GM23338 (cell line): ENCODE measurements at regions not wholly inside any gene's neighbourhood (a gene's known extent, or its start where the extent isn't known, plus 50 kb on each side); places are given as distances from the start of the nearest gene placed in this dataset.

Experiments
- ATAC-seq: fragments of 200-7000 bp; cut with Tn5 transposase; 3 replicates; pipeline ENCODE4 v1.9.1; 2020
- DNase-seq: peaks from one replicate; pipeline ENCODE4 v3.0.0-alpha.2; 2015; ENCODE audit warnings: low spot score
- H2AFZ ChIP-seq: fragments of 200-600 bp; sonication (generic); 2 replicates; pipeline ENCODE4 v1.8.0; 2016; ENCODE audit warnings: antibody characterized with exemption, mild to moderate bottlenecking, moderate library complexity
- H3F3A ChIP-seq: fragments of 200-600 bp; sonication (generic); replicated peaks from 2 replicates; pipeline ENCODE4 v1.8.0; 2017; ENCODE audit warnings: antibody characterized with exemption, mixed run types, low read depth
- H3K27ac ChIP-seq: fragments of 200-600 bp; sonication (generic); 2 replicates; pipeline ENCODE4 v1.6.1; 2016; ENCODE audit warnings: low read depth
- H3K27me3 ChIP-seq: fragments of 200-600 bp; sonication (generic); 2 replicates; pipeline ENCODE4 v1.8.0; 2016; ENCODE audit warnings: mild to moderate bottlenecking, mixed run types, moderate library complexity; ENCODE audit not compliant: insufficient read depth
- H3K36me3 ChIP-seq: fragments of 200-600 bp; sonication (generic); 2 replicates; pipeline ENCODE4 v1.8.0; 2016; ENCODE audit warnings: mild to moderate bottlenecking; ENCODE audit not compliant: insufficient read depth
- H3K4me1 ChIP-seq: fragments of 200-600 bp; sonication (generic); 2 replicates; pipeline ENCODE4 v1.8.0; 2016; ENCODE audit warnings: mild to moderate bottlenecking, moderate library complexity; ENCODE audit not compliant: insufficient read depth
- H3K4me2 ChIP-seq: fragments of 200-600 bp; sonication (generic); 2 replicates; pipeline ENCODE4 v1.7.1; 2017; ENCODE audit warnings: mixed run types
- H3K4me3 ChIP-seq: fragments of 200-600 bp; sonication (generic); 2 replicates; pipeline ENCODE4 v1.6.1; 2016; ENCODE audit warnings: mixed run types
- H3K79me2 ChIP-seq: fragments of 200-600 bp; sonication (generic); replicated peaks from 2 replicates; pipeline ENCODE4 v1.8.0; 2017; ENCODE audit warnings: mild to moderate bottlenecking; ENCODE audit not compliant: insufficient read depth
- H3K9me2 ChIP-seq: fragments of 200-600 bp; sonication (generic); 2 replicates; pipeline ENCODE4 v1.8.0; 2017; ENCODE audit not compliant: insufficient read depth
- H4K20me1 ChIP-seq: fragments of 200-600 bp; sonication (generic); replicated peaks from 2 replicates; pipeline ENCODE4 v1.8.0; 2017; ENCODE audit warnings: mild to moderate bottlenecking; ENCODE audit not compliant: insufficient read depth
- H3K27ac Mint-ChIP-seq: 2 replicates; pipeline ENCODE4 v1.8.0; 2020; ENCODE audit warnings: inconsistent platforms, mild to moderate bottlenecking, moderate library complexity, mixed read lengths
- H3K27me3 Mint-ChIP-seq: 3 replicates; pipeline ENCODE4 v1.8.0; 2022; ENCODE audit warnings: low read depth, mild to moderate bottlenecking, moderate library complexity, mixed read lengths, inconsistent platforms; ENCODE audit not compliant: insufficient read depth, poor library complexity
- H3K36me3 Mint-ChIP-seq: 3 replicates; pipeline ENCODE4 v1.8.0; 2021; ENCODE audit warnings: low read depth, mild to moderate bottlenecking, inconsistent platforms, moderate library complexity, mixed read lengths
- H3K4me1 Mint-ChIP-seq: 3 replicates; pipeline ENCODE4 v1.8.0; 2020; ENCODE audit warnings: mild to moderate bottlenecking, inconsistent platforms, mixed read lengths
- H3K4me3 Mint-ChIP-seq: 3 replicates; pipeline ENCODE4 v1.8.0; 2021; ENCODE audit warnings: moderate library complexity, mild to moderate bottlenecking, inconsistent platforms, mixed read lengths
- H3K9me3 Mint-ChIP-seq: 3 replicates; pipeline ENCODE4 v1.8.0; 2020; ENCODE audit warnings: moderate library complexity, mild to moderate bottlenecking, inconsistent platforms, mixed read lengths
- CREB1 ChIP-seq: fragments of 250-450 bp; sonication (Bioruptor Pico); IDR thresholded peaks from 2 replicates; pipeline ENCODE4 v1.5.0; 2020; ENCODE audit warnings: low read depth, mild to moderate bottlenecking, moderate library complexity
- EZH2 ChIP-seq: fragments of 200-600 bp; sonication (generic); IDR thresholded peaks from one replicate; pipeline ENCODE4 v1.8.0; 2017; ENCODE audit warnings: antibody characterized with exemption, mild to moderate bottlenecking, low read depth; ENCODE audit not compliant: unreplicated experiment
- EZH2phosphoT487 ChIP-seq: fragments of 200-600 bp; sonication (generic); IDR thresholded peaks from one replicate; pipeline ENCODE4 v1.8.1; 2018; ENCODE audit warnings: antibody characterized with exemption; ENCODE audit not compliant: unreplicated experiment
- JUNB ChIP-seq: IDR thresholded peaks from one replicate; pipeline ENCODE4 v1.6.1; 2016; ENCODE audit warnings: antibody characterized with exemption; ENCODE audit not compliant: unreplicated experiment
- NANOG ChIP-seq: IDR thresholded peaks from 2 replicates; pipeline ENCODE4 v1.6.1; 2016; ENCODE audit warnings: antibody characterized with exemption, borderline replicate concordance
- POLR2AphosphoS5 ChIP-seq: IDR thresholded peaks from 2 replicates; pipeline ENCODE4 v1.6.1; 2016; ENCODE audit warnings: antibody characterized with exemption, low read depth
- STAT1 ChIP-seq: IDR thresholded peaks from one replicate; pipeline ENCODE4 v1.6.1; 2016; ENCODE audit warnings: antibody characterized with exemption; ENCODE audit not compliant: unreplicated experiment
- ZNF114 ChIP-seq: fragments of 250-450 bp; sonication (Bioruptor Pico); IDR thresholded peaks from 2 replicates; pipeline ENCODE4 v1.5.0; 2020; ENCODE audit warnings: mild to moderate bottlenecking, moderate library complexity
- ZNF331 ChIP-seq: fragments of 250-450 bp; sonication (Bioruptor Pico); IDR thresholded peaks from 2 replicates; pipeline ENCODE4 v1.5.0; 2020; ENCODE audit warnings: low read depth, mild to moderate bottlenecking, moderate library complexity
- TF ChIP-seq, protein P1 (sequence below), 2 experiments: fragments of 200-600 bp in 1 of 2; sonication (generic) in 1 of 2; conservative IDR thresholded peaks; 2 replicates each; pipeline versions ENCODE4 v1.5.1 to v1.6.1; 2016 to 2017; ENCODE audit warnings: antibody characterized with exemption in 2 of 2, low read depth in 2 of 2, mild to moderate bottlenecking in 2 of 2, moderate library complexity in 1 of 2
- TF ChIP-seq, protein P2 (sequence below): IDR thresholded peaks from one replicate; pipeline ENCODE4 v1.6.1; 2018; ENCODE audit warnings: antibody characterized with exemption; ENCODE audit not compliant: unreplicated experiment
- TF ChIP-seq, protein P3 (sequence below): IDR thresholded peaks from 2 replicates; pipeline ENCODE4 v1.6.1; 2016; ENCODE audit warnings: antibody characterized with exemption

- H3K9me3 Mint-ChIP-seq: no peaks in the 10 kb centered on the region
- H3K27ac Mint-ChIP-seq: no peak overlapping the region
- Histone ChIP-seq H2AFZ (no peak overlapping the region), H3K79me2 (no peaks in the 10 kb centered on the region), H3K36me3 (no peaks in the 10 kb centered on the region), H3K4me2 (no peak overlapping the region), H3K4me3 (no peak overlapping the region), H3K4me1 (peaks cover 5% of the 10 kb centered on the region; the same call in 1 of the 2 replicates), H4K20me1 (no peaks in the 10 kb centered on the region), H3K9me2 (no peaks in the 10 kb centered on the region; the same call in 1 of the 2 replicates), H3F3A (no peaks in the 10 kb centered on the region), H3K27ac (no peak overlapping the region), H3K27me3 (no peaks in the 10 kb centered on the region)
- ATAC-seq (no peak), DNase-seq (no peak)
- no peak overlapping the region for H3K4me3 Mint-ChIP-seq
- no peaks in the 10 kb centered on the region for H3K36me3 Mint-ChIP-seq
- H3K4me1 Mint-ChIP-seq: peaks cover 5% of the 10 kb centered on the region; the same call in 2 of the 3 replicates
- H3K27me3 Mint-ChIP-seq: peaks cover 2% of the 10 kb centered on the region
- TF ChIP-seq ZNF331 (CRISPR knock-in tag) (no peak), NANOG (no peak), JUNB (no peak), STAT1 (no peak), EZH2 (no peak)
Measured at GRCh38 chr14:54129850-54130640, 173.4 kb upstream of the BMP4 start.

DNA sequence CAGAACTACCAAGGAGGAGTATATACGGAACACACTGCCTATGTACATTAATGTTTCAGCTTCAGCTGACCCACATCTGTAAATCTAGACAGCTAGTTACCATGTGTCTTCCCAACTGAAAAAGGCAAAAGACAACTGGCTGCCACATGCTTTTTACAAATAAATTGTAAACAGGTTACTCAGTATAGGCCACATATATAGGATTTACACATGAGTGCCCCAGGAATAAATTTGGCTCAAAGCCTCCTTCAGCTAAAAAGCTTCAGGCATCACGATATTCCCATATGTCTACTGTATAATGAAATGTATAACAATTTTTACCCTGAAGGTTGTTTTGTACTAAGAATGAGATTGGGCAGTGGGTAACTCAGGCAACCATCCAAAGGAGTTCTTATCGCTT is 175.9 kb upstream of the BMP4 start:
- H3K27me3 ChIP-seq: no peaks in the 10 kb centered on the region
- H4K20me1 ChIP-seq: no peaks in the 10 kb centered on the region; the same call in 1 of the 2 replicates
- no peak for ATAC-seq
- no peak overlapping the region for H3K4me3 ChIP-seq
- Mint-ChIP-seq H3K4me3 (no peak overlapping the region), H3K27ac (no peak overlapping the region), H3K36me3 (no peaks in the 10 kb centered on the region), H3K27me3 (peaks cover 2% of the 10 kb centered on the region), H3K9me3 (no peaks in the 10 kb centered on the region), H3K4me1 (peaks cover 5% of the 10 kb centered on the region; the same call in 2 of the 3 replicates)
- H2AFZ ChIP-seq: no peak overlapping the region
- no peaks in the 10 kb centered on the region for H3K36me3 ChIP-seq
- H3K9me2 ChIP-seq: peaks cover 9% of the 10 kb centered on the region; the same call in 1 of the 2 replicates
- H3K4me1 ChIP-seq: peaks cover 5% of the 10 kb centered on the region; the same call in 1 of the 2 replicates
- H3K4me2 ChIP-seq: no peak overlapping the region
- no peaks in the 10 kb centered on the region for H3K79me2 ChIP-seq
- DNase-seq: no peak
- H3F3A ChIP-seq: no peaks in the 10 kb centered on the region
- H3K27ac ChIP-seq: no peak overlapping the region
- TF ChIP-seq JUNB: no peak
- TF ChIP-seq, protein P1, sequence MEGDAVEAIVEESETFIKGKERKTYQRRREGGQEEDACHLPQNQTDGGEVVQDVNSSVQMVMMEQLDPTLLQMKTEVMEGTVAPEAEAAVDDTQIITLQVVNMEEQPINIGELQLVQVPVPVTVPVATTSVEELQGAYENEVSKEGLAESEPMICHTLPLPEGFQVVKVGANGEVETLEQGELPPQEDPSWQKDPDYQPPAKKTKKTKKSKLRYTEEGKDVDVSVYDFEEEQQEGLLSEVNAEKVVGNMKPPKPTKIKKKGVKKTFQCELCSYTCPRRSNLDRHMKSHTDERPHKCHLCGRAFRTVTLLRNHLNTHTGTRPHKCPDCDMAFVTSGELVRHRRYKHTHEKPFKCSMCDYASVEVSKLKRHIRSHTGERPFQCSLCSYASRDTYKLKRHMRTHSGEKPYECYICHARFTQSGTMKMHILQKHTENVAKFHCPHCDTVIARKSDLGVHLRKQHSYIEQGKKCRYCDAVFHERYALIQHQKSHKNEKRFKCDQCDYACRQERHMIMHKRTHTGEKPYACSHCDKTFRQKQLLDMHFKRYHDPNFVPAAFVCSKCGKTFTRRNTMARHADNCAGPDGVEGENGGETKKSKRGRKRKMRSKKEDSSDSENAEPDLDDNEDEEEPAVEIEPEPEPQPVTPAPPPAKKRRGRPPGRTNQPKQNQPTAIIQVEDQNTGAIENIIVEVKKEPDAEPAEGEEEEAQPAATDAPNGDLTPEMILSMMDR (conservative IDR thresholded peaks at IDR 0.05; ENCODE audit: low read depth in 2 of 2): no peak
- TF ChIP-seq, protein P2, sequence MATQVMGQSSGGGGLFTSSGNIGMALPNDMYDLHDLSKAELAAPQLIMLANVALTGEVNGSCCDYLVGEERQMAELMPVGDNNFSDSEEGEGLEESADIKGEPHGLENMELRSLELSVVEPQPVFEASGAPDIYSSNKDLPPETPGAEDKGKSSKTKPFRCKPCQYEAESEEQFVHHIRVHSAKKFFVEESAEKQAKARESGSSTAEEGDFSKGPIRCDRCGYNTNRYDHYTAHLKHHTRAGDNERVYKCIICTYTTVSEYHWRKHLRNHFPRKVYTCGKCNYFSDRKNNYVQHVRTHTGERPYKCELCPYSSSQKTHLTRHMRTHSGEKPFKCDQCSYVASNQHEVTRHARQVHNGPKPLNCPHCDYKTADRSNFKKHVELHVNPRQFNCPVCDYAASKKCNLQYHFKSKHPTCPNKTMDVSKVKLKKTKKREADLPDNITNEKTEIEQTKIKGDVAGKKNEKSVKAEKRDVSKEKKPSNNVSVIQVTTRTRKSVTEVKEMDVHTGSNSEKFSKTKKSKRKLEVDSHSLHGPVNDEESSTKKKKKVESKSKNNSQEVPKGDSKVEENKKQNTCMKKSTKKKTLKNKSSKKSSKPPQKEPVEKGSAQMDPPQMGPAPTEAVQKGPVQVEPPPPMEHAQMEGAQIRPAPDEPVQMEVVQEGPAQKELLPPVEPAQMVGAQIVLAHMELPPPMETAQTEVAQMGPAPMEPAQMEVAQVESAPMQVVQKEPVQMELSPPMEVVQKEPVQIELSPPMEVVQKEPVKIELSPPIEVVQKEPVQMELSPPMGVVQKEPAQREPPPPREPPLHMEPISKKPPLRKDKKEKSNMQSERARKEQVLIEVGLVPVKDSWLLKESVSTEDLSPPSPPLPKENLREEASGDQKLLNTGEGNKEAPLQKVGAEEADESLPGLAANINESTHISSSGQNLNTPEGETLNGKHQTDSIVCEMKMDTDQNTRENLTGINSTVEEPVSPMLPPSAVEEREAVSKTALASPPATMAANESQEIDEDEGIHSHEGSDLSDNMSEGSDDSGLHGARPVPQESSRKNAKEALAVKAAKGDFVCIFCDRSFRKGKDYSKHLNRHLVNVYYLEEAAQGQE: no peak
- TF ChIP-seq, protein P3, sequence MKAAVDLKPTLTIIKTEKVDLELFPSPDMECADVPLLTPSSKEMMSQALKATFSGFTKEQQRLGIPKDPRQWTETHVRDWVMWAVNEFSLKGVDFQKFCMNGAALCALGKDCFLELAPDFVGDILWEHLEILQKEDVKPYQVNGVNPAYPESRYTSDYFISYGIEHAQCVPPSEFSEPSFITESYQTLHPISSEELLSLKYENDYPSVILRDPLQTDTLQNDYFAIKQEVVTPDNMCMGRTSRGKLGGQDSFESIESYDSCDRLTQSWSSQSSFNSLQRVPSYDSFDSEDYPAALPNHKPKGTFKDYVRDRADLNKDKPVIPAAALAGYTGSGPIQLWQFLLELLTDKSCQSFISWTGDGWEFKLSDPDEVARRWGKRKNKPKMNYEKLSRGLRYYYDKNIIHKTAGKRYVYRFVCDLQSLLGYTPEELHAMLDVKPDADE: no peak
- no peak for TF ChIP-seq CREB1 (CRISPR knock-in tag)
- no peak for TF ChIP-seq EZH2phosphoT487
- no peak for TF ChIP-seq ZNF114 (CRISPR knock-in tag)
- no peak for TF ChIP-seq EZH2
- no peak for TF ChIP-seq STAT1
- no peak for TF ChIP-seq POLR2AphosphoS5
